Body of pancreas (tissue), 4 donors: ENCODE measurements at regions not wholly inside any gene's neighbourhood (a gene's known extent, or its start where the extent isn't known, plus 50 kb on each side); places are given as distances from the start of the nearest gene placed in this dataset.

Experiments used
- ATAC-seq: fragments of 150-250 bp; one replicate; pipeline ENCODE4 v1.9.1; 2016
- DNase-seq, 4 donors: peaks; one replicate each; pipeline ENCODE4 v3.0.0-alpha.2; 2019
- H3K27ac ChIP-seq, 4 donors: fragments of 200-600 bp; sonication (generic); 1 replicate in 3 of 4; 2 replicates in 1 of 4; pipeline versions ENCODE4 v1.5.1 to v1.6.1; 2016 to 2019; ENCODE audit warnings: mild to moderate bottlenecking in 1 of 4, mixed read lengths in 1 of 4, moderate library complexity in 1 of 4
- H3K27me3 ChIP-seq, 2 donors: fragments of 200-600 bp; sonication (generic); one replicate each; pipeline ENCODE4 v1.6.0; 2016; ENCODE audit warnings: mild to moderate bottlenecking in 1 of 2
- H3K36me3 ChIP-seq, 2 donors: fragments of 200-600 bp; sonication (generic); replicated peaks in 1 of 2; 2 replicates each; pipeline ENCODE4 v1.5.1; 2016; ENCODE audit warnings: low read depth in 2 of 2; ENCODE audit not compliant: insufficient read depth in 1 of 2
- H3K4me1 ChIP-seq: fragments of 200-600 bp; sonication (generic); one replicate; pipeline ENCODE4 v1.6.0; 2016
- H3K4me3 ChIP-seq, 2 donors: fragments of 200-600 bp; sonication (generic); 1 replicate in 1 of 2; 2 replicates in 1 of 2; pipeline ENCODE4 v1.5.1; 2016 to 2019
- H3K9me3 ChIP-seq, 3 donors: fragments of 200-600 bp; sonication (generic); 1 replicate in 2 of 3; 2 replicates in 1 of 3; pipeline ENCODE4 v1.5.1; 2016
- CTCF ChIP-seq, 7 experiments: fragments of 450-650 bp in 4 of 7; fragments of 200-600 bp in 3 of 7; sonication (generic) in 3 of 7; IDR thresholded peaks; one replicate each; pipeline ENCODE4 v1.5.1; 2016 to 2019; ENCODE audit warnings: antibody characterized with exemption in 7 of 7
- POLR2A ChIP-seq, 3 donors: fragments of 450-650 bp; IDR thresholded peaks; one replicate each; pipeline ENCODE4 v1.6.1; 2016; ENCODE audit warnings: antibody characterized with exemption in 3 of 3, mild to moderate bottlenecking in 2 of 3
- WGBS, 2 donors: methylation state at CpG; one replicate each; pipeline ENCODE4 v1.1.5; 2017; 5-methylcytosine and 5-hydroxymethylcytosine counted together
- intact Hi-C: fragments of 100-400 bp; cut with DNase I; formaldehyde crosslinking; loops from one replicate; pipeline ENCODE4 v1.15.1; 2023

GRCh38 chr6:164150232-164150631, 735.7 kb downstream of the QKI start:
- H3K27me3 ChIP-seq = no peaks in the 10 kb centered on the region
- 62 to 77% methylated on average over 8 of the region's 8 CpGs for WGBS, 2 donors
- no peaks in the 10 kb centered on the region for H3K4me1 ChIP-seq
- no peak overlapping the region for H3K27ac ChIP-seq
- H3K9me3 ChIP-seq = no peaks in the 10 kb centered on the region
- no peaks in the 10 kb centered on the region for H3K36me3 ChIP-seq
- no peak for TF ChIP-seq CTCF (IDR thresholded peaks at IDR 0.05)
- no peak for TF ChIP-seq POLR2A (IDR thresholded peaks at IDR 0.05)
- intact Hi-C loops = no loop called here
- ATAC-seq (no peak), DNase-seq (no peak)
- H3K4me3 ChIP-seq = no peak overlapping the region

GRCh38 chr6:164148788-164149187, 734.3 kb downstream of the QKI start:
- no peaks in the 10 kb centered on the region for H3K36me3 ChIP-seq
- no peaks in the 10 kb centered on the region for H3K9me3 ChIP-seq
- WGBS, 2 donors = 41 to 53% methylated on average over 1 of the region's 1 CpG
- no peak for ATAC-seq
- intact Hi-C loops = no loop called here
- DNase-seq = no peak
- no peak overlapping the region for H3K27ac ChIP-seq
- no peak overlapping the region for H3K4me3 ChIP-seq
- no peak for TF ChIP-seq CTCF (IDR thresholded peaks at IDR 0.05)
- no peak for TF ChIP-seq POLR2A (IDR thresholded peaks at IDR 0.05)
- H3K27me3 ChIP-seq = no peaks in the 10 kb centered on the region
- H3K4me1 ChIP-seq = no peaks in the 10 kb centered on the region

GRCh38 chr6:164144316-164144715, 729.8 kb downstream of the QKI start:
- Histone ChIP-seq H3K4me1 (no peaks in the 10 kb centered on the region), H3K9me3 (no peaks in the 10 kb centered on the region), H3K27me3 (no peaks in the 10 kb centered on the region), H3K36me3 (no peaks in the 10 kb centered on the region), H3K27ac (no peak overlapping the region), H3K4me3 (no peak overlapping the region)
- TF ChIP-seq CTCF (IDR thresholded peaks at IDR 0.05) = no peak
- TF ChIP-seq POLR2A (IDR thresholded peaks at IDR 0.05) = no peak
- ATAC-seq (no peak), DNase-seq (no peak)
- intact Hi-C loops = no loop called here
- 74 to 84% methylated on average over 13 of the region's 13 CpGs for WGBS, 2 donors

- WGBS, 2 donors = 56 to 60% methylated on average over 5 of the region's 5 CpGs
- ATAC-seq = no peak
- H3K27ac ChIP-seq = no peak overlapping the region
These were observed 727.8 kb downstream of the QKI start for GRCh38 chr6:164142322-164142721.

More at GRCh38 chr6:164142322-164142721, 727.8 kb downstream of the QKI start:
- no peak overlapping the region for H3K4me3 ChIP-seq
- H3K9me3 ChIP-seq = no peaks in the 10 kb centered on the region
- H3K4me1 ChIP-seq = no peaks in the 10 kb centered on the region
- no peak for DNase-seq
- H3K36me3 ChIP-seq = no peaks in the 10 kb centered on the region
- intact Hi-C loops = no loop called here
- no peak for TF ChIP-seq POLR2A (IDR thresholded peaks at IDR 0.05)
- no peak for TF ChIP-seq CTCF (IDR thresholded peaks at IDR 0.05)
- no peaks in the 10 kb centered on the region for H3K27me3 ChIP-seq
